ENCODE measurements at regions not wholly inside any gene's neighbourhood (a gene's known extent, or its start where the extent isn't known, plus 50 kb on each side); places are given as distances from the start of the nearest gene placed in this dataset.

- Histone ChIP-seq H3K9ac (ENCODE audit: low read depth in 1 of 2, low read length in 2 of 2) (no peak overlapping the region), H3K36me3 (ENCODE audit: control insufficient read depth in 2 of 2, insufficient read depth in 2 of 2, low read length in 2 of 2) (no peaks in the 10 kb centered on the region), H3K9me3 (ENCODE audit: control insufficient read depth in 2 of 2, low read length in 2 of 2) (peaks cover 0 to 2% of the 10 kb centered on the region in 2 donors), H3K4me3 (ENCODE audit: low read length in 2 of 2) (no peak overlapping the region), H3K4me1 (ENCODE audit: control insufficient read depth in 2 of 2, insufficient read depth in 2 of 2, low read length in 2 of 2) (no peaks in the 10 kb centered on the region), H3K27ac (ENCODE audit: low read depth in 2 of 2, low read length in 2 of 2) (no peak overlapping the region), H3K27me3 (ENCODE audit: control insufficient read depth in 2 of 2, insufficient read depth in 2 of 2, low read length in 2 of 2) (no peaks in the 10 kb centered on the region)
Observed at GRCh38 chr4:164012396-164013027, 518.0 kb downstream of the TMA16 start.

GRCh38 chr4:164021947-164022346 lies 527.5 kb downstream of the TMA16 start:
- Histone ChIP-seq H3K27ac (ENCODE audit: low read depth in 2 of 2, low read length in 2 of 2) (no peak overlapping the region), H3K9me3 (ENCODE audit: control insufficient read depth in 2 of 2, low read length in 2 of 2) (peaks cover 0 to 3% of the 10 kb centered on the region in 2 donors), H3K4me1 (ENCODE audit: control insufficient read depth in 2 of 2, insufficient read depth in 2 of 2, low read length in 2 of 2) (no peaks in the 10 kb centered on the region), H3K4me3 (ENCODE audit: low read length in 2 of 2) (no peak overlapping the region), H3K9ac (ENCODE audit: low read depth in 1 of 2, low read length in 2 of 2) (no peak overlapping the region), H3K27me3 (ENCODE audit: control insufficient read depth in 2 of 2, insufficient read depth in 2 of 2, low read length in 2 of 2) (no peaks in the 10 kb centered on the region), H3K36me3 (ENCODE audit: control insufficient read depth in 2 of 2, insufficient read depth in 2 of 2, low read length in 2 of 2) (no peaks in the 10 kb centered on the region)

- peaks cover 0 to 3% of the 10 kb centered on the region in 2 donors for H3K9me3 ChIP-seq (ENCODE audit: control insufficient read depth in 2 of 2, low read length in 2 of 2)
- H3K27ac ChIP-seq (ENCODE audit: low read depth in 2 of 2, low read length in 2 of 2): no peak overlapping the region
- H3K4me1 ChIP-seq (ENCODE audit: control insufficient read depth in 2 of 2, insufficient read depth in 2 of 2, low read length in 2 of 2): no peaks in the 10 kb centered on the region
Observed at GRCh38 chr4:164023214-164023613, 528.7 kb downstream of the TMA16 start.

GRCh38 chr4:164027805-164028204 lies 533.3 kb downstream of the TMA16 start:
- H3K36me3 ChIP-seq (ENCODE audit: control insufficient read depth in 2 of 2, insufficient read depth in 2 of 2, low read length in 2 of 2): no peaks in the 10 kb centered on the region
- H3K27me3 ChIP-seq (ENCODE audit: control insufficient read depth in 2 of 2, insufficient read depth in 2 of 2, low read length in 2 of 2): no peaks in the 10 kb centered on the region
- no peak overlapping the region for H3K27ac ChIP-seq (ENCODE audit: low read depth in 2 of 2, low read length in 2 of 2)
- no peak overlapping the region for H3K9ac ChIP-seq (ENCODE audit: low read depth in 1 of 2, low read length in 2 of 2)
- no peak overlapping the region for H3K4me3 ChIP-seq (ENCODE audit: low read length in 2 of 2)
- H3K4me1 ChIP-seq (ENCODE audit: control insufficient read depth in 2 of 2, insufficient read depth in 2 of 2, low read length in 2 of 2): no peaks in the 10 kb centered on the region
- H3K9me3 ChIP-seq (ENCODE audit: control insufficient read depth in 2 of 2, low read length in 2 of 2): peaks cover 0 to 3% of the 10 kb centered on the region in 2 donors

More at GRCh38 chr4:164023214-164023613, 528.7 kb downstream of the TMA16 start:
- no peaks in the 10 kb centered on the region for H3K27me3 ChIP-seq (ENCODE audit: control insufficient read depth in 2 of 2, insufficient read depth in 2 of 2, low read length in 2 of 2)
- no peak overlapping the region for H3K4me3 ChIP-seq (ENCODE audit: low read length in 2 of 2)
- no peaks in the 10 kb centered on the region for H3K36me3 ChIP-seq (ENCODE audit: control insufficient read depth in 2 of 2, insufficient read depth in 2 of 2, low read length in 2 of 2)
- no peak overlapping the region for H3K9ac ChIP-seq (ENCODE audit: low read depth in 1 of 2, low read length in 2 of 2)

- no peak overlapping the region for H3K27ac ChIP-seq (ENCODE audit: low read depth in 2 of 2, low read length in 2 of 2)
- no peak overlapping the region for H3K9ac ChIP-seq (ENCODE audit: low read depth in 1 of 2, low read length in 2 of 2)
- no peak overlapping the region for H3K4me3 ChIP-seq (ENCODE audit: low read length in 2 of 2)
- H3K9me3 ChIP-seq (ENCODE audit: control insufficient read depth in 2 of 2, low read length in 2 of 2): peaks cover 0 to 2% of the 10 kb centered on the region in 2 donors
- H3K4me1 ChIP-seq (ENCODE audit: control insufficient read depth in 2 of 2, insufficient read depth in 2 of 2, low read length in 2 of 2): no peaks in the 10 kb centered on the region
- H3K36me3 ChIP-seq (ENCODE audit: control insufficient read depth in 2 of 2, insufficient read depth in 2 of 2, low read length in 2 of 2): no peaks in the 10 kb centered on the region
- H3K27me3 ChIP-seq (ENCODE audit: control insufficient read depth in 2 of 2, insufficient read depth in 2 of 2, low read length in 2 of 2): no peaks in the 10 kb centered on the region
Observed at GRCh38 chr4:164039482-164039881, 545.0 kb downstream of the TMA16 start.

GRCh38 chr4:164056426-164057142 lies 562.1 kb downstream of the TMA16 start:
- Histone ChIP-seq H3K27ac (ENCODE audit: low read depth in 2 of 2, low read length in 2 of 2) (no peak overlapping the region), H3K27me3 (ENCODE audit: control insufficient read depth in 2 of 2, insufficient read depth in 2 of 2, low read length in 2 of 2) (no peaks in the 10 kb centered on the region), H3K9me3 (ENCODE audit: control insufficient read depth in 2 of 2, low read length in 2 of 2) (no peaks in the 10 kb centered on the region), H3K36me3 (ENCODE audit: control insufficient read depth in 2 of 2, insufficient read depth in 2 of 2, low read length in 2 of 2) (no peaks in the 10 kb centered on the region), H3K9ac (ENCODE audit: low read depth in 1 of 2, low read length in 2 of 2) (no peak overlapping the region), H3K4me3 (ENCODE audit: low read length in 2 of 2) (no peak overlapping the region), H3K4me1 (ENCODE audit: control insufficient read depth in 2 of 2, insufficient read depth in 2 of 2, low read length in 2 of 2) (no peaks in the 10 kb centered on the region)

- H3K36me3 ChIP-seq (ENCODE audit: control insufficient read depth in 2 of 2, insufficient read depth in 2 of 2, low read length in 2 of 2): no peaks in the 10 kb centered on the region
- no peak overlapping the region for H3K4me3 ChIP-seq (ENCODE audit: low read length in 2 of 2)
- no peaks in the 10 kb centered on the region for H3K9me3 ChIP-seq (ENCODE audit: control insufficient read depth in 2 of 2, low read length in 2 of 2)
- no peaks in the 10 kb centered on the region for H3K27me3 ChIP-seq (ENCODE audit: control insufficient read depth in 2 of 2, insufficient read depth in 2 of 2, low read length in 2 of 2)
- H3K9ac ChIP-seq (ENCODE audit: low read depth in 1 of 2, low read length in 2 of 2): no peak overlapping the region
- no peak overlapping the region for H3K27ac ChIP-seq (ENCODE audit: low read depth in 2 of 2, low read length in 2 of 2)
- no peaks in the 10 kb centered on the region for H3K4me1 ChIP-seq (ENCODE audit: control insufficient read depth in 2 of 2, insufficient read depth in 2 of 2, low read length in 2 of 2)
Observed at GRCh38 chr4:164058776-164059445, 564.4 kb downstream of the TMA16 start.

- Histone ChIP-seq H3K4me1 (ENCODE audit: control insufficient read depth in 2 of 2, insufficient read depth in 2 of 2, low read length in 2 of 2) (no peaks in the 10 kb centered on the region), H3K27ac (ENCODE audit: low read depth in 2 of 2, low read length in 2 of 2) (no peak overlapping the region), H3K9me3 (ENCODE audit: control insufficient read depth in 2 of 2, low read length in 2 of 2) (peaks cover 0 to 3% of the 10 kb centered on the region in 2 donors), H3K9ac (ENCODE audit: low read depth in 1 of 2, low read length in 2 of 2) (no peak overlapping the region), H3K4me3 (ENCODE audit: low read length in 2 of 2) (no peak overlapping the region), H3K27me3 (ENCODE audit: control insufficient read depth in 2 of 2, insufficient read depth in 2 of 2, low read length in 2 of 2) (no peaks in the 10 kb centered on the region), H3K36me3 (ENCODE audit: control insufficient read depth in 2 of 2, insufficient read depth in 2 of 2, low read length in 2 of 2) (no peaks in the 10 kb centered on the region)
Observed at GRCh38 chr4:164060456-164060855, 566.0 kb downstream of the TMA16 start.

- H3K36me3 ChIP-seq (ENCODE audit: control insufficient read depth in 2 of 2, insufficient read depth in 2 of 2, low read length in 2 of 2): no peaks in the 10 kb centered on the region
- no peaks in the 10 kb centered on the region for H3K27me3 ChIP-seq (ENCODE audit: control insufficient read depth in 2 of 2, insufficient read depth in 2 of 2, low read length in 2 of 2)
- H3K9me3 ChIP-seq (ENCODE audit: control insufficient read depth in 2 of 2, low read length in 2 of 2): peaks cover 3 to 5% of the 10 kb centered on the region in 2 donors
- no peaks in the 10 kb centered on the region for H3K4me1 ChIP-seq (ENCODE audit: control insufficient read depth in 2 of 2, insufficient read depth in 2 of 2, low read length in 2 of 2)
- H3K4me3 ChIP-seq (ENCODE audit: low read length in 2 of 2): no peak overlapping the region
- H3K9ac ChIP-seq (ENCODE audit: low read depth in 1 of 2, low read length in 2 of 2): no peak overlapping the region
- H3K27ac ChIP-seq (ENCODE audit: low read depth in 2 of 2, low read length in 2 of 2): no peak overlapping the region
Observed at GRCh38 chr4:164068392-164068791, 573.9 kb downstream of the TMA16 start.

GRCh38 chr4:164070625-164071024 lies 576.1 kb downstream of the TMA16 start:
- Histone ChIP-seq H3K9me3 (ENCODE audit: control insufficient read depth in 2 of 2, low read length in 2 of 2) (peaks cover 2 to 3% of the 10 kb centered on the region in 2 donors), H3K9ac (ENCODE audit: low read depth in 1 of 2, low read length in 2 of 2) (no peak overlapping the region), H3K27me3 (ENCODE audit: control insufficient read depth in 2 of 2, insufficient read depth in 2 of 2, low read length in 2 of 2) (no peaks in the 10 kb centered on the region), H3K4me3 (ENCODE audit: low read length in 2 of 2) (no peak overlapping the region), H3K27ac (ENCODE audit: low read depth in 2 of 2, low read length in 2 of 2) (no peak overlapping the region), H3K4me1 (ENCODE audit: control insufficient read depth in 2 of 2, insufficient read depth in 2 of 2, low read length in 2 of 2) (no peaks in the 10 kb centered on the region), H3K36me3 (ENCODE audit: control insufficient read depth in 2 of 2, insufficient read depth in 2 of 2, low read length in 2 of 2) (no peaks in the 10 kb centered on the region)

Measured in mucosa of rectum (tissue), 2 donors.